ENCODE measurements at regions not wholly inside any gene's neighbourhood (a gene's known extent, or its start where the extent isn't known, plus 50 kb on each side); places are given as distances from the start of the nearest gene placed in this dataset.

GRCh38 chrX:78603908-78604307 is 55.2 kb downstream of the RTL3 start:
- TF ChIP-seq CTCF (conservative IDR thresholded peaks at IDR 0.05; ENCODE audit: low read depth, low read length) = no peak
- H3K4me3 ChIP-seq (ENCODE audit: low read depth, low read length) = no peak overlapping the region
- no peak for DNase-seq (ENCODE audit: low read depth)

- TF ChIP-seq CTCF (conservative IDR thresholded peaks at IDR 0.05; ENCODE audit: low read depth, low read length) = peak; percentile 44
- DNase-seq (ENCODE audit: low read depth) = no peak
- no peak overlapping the region for H3K4me3 ChIP-seq (ENCODE audit: low read depth, low read length)
These were observed 63.1 kb downstream of the RTL3 start for GRCh38 chrX:78595901-78596502.

- no peak for DNase-seq (ENCODE audit: low read depth)
- no peak for TF ChIP-seq CTCF (conservative IDR thresholded peaks at IDR 0.05; ENCODE audit: low read depth, low read length)
These were observed 65.4 kb downstream of the RTL3 start for GRCh38 chrX:78593701-78594100.

GRCh38 chrX:78592030-78592429 is 67.1 kb downstream of the RTL3 start:
- no peak for TF ChIP-seq CTCF (conservative IDR thresholded peaks at IDR 0.05; ENCODE audit: low read depth, low read length)
- DNase-seq (ENCODE audit: low read depth) = no peak
- H3K4me3 ChIP-seq (ENCODE audit: low read depth, low read length) = no peak overlapping the region

More at GRCh38 chrX:78593701-78594100, 65.4 kb downstream of the RTL3 start:
- H3K4me3 ChIP-seq (ENCODE audit: low read depth, low read length) = no peak overlapping the region

GRCh38 chrX:78574306-78574705 is 84.8 kb downstream of the RTL3 start:
- H3K4me3 ChIP-seq (ENCODE audit: low read depth, low read length) = no peak overlapping the region
- DNase-seq (ENCODE audit: low read depth) = no peak
- no peak for TF ChIP-seq CTCF (conservative IDR thresholded peaks at IDR 0.05; ENCODE audit: low read depth, low read length)

- DNase-seq (ENCODE audit: low read depth) = no peak
- H3K4me3 ChIP-seq (ENCODE audit: low read depth, low read length) = no peak overlapping the region
- no peak for TF ChIP-seq CTCF (conservative IDR thresholded peaks at IDR 0.05; ENCODE audit: low read depth, low read length)
These were observed 85.5 kb downstream of the RTL3 start for GRCh38 chrX:78573630-78574029.

- H3K4me3 ChIP-seq (ENCODE audit: low read depth, low read length) = no peak overlapping the region
- DNase-seq (ENCODE audit: low read depth) = no peak
- no peak for TF ChIP-seq CTCF (conservative IDR thresholded peaks at IDR 0.05; ENCODE audit: low read depth, low read length)
These were observed 87.3 kb downstream of the RTL3 start for GRCh38 chrX:78571849-78572248.

Data from epithelial cell of proximal tubule (primary cell).